Amniotic epithelial cell (primary cell): ENCODE measurements at regions not wholly inside any gene's neighbourhood (a gene's known extent, or its start where the extent isn't known, plus 50 kb on each side); places are given as distances from the start of the nearest gene placed in this dataset.
"Not testable (repeated sequence)": the region's sequence is repeated elsewhere in the genome, so short reads cannot be mapped to it uniquely, and the experiment has no call there.

Experiments used
- DNase-seq: peaks from one replicate; pipeline ENCODE4 v3.0.0-alpha.2; 2010; ENCODE audit warnings: low read depth

DNA sequence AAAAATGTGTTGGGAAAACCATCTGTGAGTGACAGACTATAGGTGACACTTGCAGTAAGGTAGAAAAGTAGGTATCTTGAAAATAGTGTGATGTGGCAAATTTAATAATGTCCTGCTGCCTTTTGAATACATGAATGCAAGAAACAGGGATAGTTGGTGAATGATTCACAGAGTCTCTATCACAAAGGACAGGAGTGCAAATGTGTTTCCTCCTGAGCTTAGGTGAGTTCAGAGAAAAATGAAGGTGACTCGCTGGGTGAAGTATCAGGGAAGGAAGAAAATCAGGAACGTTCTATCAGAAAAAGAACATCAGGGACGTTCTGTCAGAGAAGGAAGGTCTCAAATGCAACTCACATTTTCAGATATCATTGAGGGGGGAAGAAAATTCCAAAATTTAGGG, 557.8 kb upstream of the SLC35B3 start:
- no peak for DNase-seq

DNA sequence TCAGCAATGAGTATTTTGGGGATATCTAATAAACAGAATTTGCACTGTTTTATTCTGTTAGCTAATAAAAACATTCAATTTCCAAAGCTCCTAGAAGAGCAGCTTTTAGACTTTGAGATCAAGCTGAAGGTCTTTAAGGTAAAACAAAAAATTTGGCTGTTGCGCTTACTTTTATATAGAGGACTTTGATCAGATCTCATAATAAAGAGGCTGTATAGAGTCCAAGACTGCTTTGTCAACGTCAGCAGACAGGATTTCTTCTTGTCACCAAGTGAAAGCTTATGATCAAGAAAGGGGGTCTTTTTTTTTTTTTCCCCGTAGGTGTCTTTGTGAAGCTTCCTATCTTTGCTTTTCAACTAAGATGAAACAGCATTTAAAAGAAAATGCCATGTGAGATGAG, 556.5 kb upstream of the SLC35B3 start:
- DNase-seq, result no peak

DNA sequence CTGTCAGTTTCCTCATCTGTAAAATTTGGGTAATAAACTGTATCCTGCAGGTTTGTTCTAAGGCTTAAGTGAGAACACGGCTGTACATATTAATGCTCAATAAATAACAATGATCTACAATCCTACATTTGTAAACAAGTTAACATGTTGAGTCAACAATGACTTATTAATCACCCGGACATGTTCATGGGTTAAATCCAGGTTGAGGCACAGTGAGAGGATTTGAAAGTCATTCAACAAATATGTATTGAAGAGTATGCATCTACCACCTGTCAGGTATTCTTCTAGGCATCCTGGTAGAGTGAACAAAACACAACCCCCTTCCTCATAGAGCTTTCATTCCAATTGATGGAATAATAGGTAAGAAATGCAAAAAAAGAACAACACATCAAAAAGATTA, 554.7 kb upstream of the SLC35B3 start:
- DNase-seq, result no peak

DNA sequence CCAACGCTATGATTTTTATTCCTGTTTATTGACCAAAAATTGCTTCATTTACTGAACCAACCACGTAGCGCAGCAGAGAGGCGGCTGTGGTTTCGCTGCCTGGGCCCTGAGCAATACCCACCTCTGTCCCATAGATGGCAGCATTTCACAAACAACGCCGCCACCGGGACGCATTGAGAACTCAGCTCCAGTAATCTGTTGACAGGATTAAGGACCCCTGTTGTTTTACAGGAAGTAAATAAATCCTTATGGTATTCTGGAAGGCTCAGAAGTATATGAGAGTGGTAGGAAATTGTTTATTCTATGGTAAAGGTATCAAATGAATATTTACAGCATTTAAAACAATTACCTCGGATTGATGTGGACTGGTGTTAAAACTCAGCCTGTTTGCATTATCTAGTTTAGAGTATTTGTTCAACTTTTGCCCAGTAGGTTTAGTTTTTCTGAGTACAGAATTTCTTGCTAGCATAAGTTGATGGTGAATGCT, 547.9 kb upstream of the SLC35B3 start:
- peak; percentile 36 for DNase-seq

DNA sequence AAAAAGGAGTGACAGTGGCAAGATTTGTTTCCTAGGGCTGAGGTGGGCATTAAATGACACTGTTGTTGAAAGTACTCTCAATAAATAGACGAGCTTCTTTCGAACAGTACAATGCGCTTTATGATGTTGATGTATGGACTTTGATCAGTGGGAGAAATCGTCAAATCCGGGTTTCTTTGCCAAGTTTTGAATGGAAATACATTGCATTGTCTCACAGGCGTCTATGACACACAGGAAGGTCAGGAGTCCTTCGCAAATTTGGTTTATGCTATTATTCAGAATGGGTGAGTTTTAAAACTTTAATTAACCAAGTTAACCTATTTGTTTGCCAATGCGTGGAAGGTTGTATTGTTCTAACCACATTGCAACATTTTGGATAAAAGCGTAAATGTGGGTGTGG, 547.3 kb upstream of the SLC35B3 start:
- no peak for DNase-seq

DNA sequence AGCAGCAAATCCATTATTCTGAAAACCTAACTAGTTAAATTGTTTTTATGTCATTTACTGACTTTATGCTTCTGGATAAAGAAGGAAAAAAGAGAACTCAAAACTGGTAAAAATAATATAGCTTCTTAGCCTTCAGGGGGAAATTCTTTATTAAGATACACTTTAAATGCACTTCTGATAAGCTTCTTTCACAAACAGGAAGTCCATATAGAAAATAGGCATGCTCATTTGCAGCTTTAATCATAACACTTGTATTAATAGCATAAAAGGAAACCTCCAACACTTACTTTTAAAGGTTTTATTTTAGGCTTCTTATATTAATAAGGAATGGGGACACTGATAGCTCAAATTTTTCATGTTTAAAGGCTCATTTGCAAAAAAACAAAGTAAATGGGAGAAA, 538.0 kb upstream of the SLC35B3 start:
- DNase-seq, result no peak

DNA sequence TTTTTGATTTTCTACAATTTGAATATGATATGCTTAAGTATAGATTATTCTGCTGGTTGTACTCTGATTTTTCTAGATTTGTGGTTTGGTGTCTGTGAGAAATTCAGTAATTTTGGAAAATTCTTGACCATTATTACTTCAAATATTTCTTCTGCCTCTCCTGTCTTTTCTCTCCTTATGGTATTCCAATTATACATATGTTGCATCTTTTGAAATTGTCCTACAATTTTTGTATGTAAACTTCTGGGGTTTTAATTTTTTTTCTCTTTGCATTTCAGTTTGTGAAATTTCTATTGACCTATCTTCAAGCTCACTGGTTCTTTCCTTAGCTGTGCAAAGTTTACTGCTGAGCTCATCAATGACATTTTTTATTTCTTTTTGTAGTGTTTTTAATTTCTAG, 534.4 kb upstream of the SLC35B3 start:
- no peak for DNase-seq

DNA sequence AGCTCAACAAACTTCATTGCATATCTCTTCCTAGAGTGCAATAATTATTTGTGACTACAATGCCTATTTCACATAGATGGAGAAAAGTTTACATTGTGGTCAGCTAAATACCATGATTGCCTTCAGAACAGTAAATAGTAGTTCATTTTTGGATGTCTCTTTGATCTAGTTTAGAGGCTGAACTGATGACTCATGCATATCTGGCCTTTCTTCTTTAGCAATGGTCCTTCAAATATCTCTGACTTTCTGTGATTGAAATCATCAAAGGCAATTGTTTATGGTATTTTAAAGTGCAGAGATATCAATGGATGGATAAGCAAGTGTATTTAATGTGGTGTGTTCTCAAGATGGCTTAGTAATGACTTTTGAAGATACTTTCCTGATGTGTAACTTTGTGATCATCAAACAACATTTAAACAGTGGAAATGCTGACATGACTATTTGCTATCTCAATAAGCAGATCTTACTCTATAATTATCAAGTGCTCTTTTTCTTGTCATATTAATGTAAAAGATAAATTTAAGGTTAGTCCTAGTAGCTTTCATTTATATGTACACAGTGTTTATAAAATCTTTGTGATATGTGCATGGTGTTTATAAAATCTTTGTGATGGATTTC, 523.7 kb upstream of the SLC35B3 start:
- peak; percentile 37 for DNase-seq

DNA sequence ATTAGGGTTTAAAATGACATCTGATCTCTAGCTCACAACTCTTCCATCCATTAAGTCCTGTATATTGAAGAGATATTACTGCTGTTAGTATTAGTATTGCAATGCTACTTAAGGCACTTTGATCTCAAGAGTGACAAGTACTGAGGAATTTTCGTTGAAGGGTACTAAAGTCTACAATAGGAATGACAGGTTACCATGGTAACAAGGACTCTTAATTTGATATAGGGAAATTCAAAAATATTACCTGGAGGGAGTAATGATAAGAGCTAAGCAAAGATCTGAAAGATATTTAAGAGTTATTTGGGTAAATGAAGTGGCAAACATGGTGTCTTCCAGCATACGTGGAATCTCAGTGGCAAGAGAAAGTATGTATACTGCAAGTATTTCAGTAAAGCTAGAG, 518.0 kb upstream of the SLC35B3 start:
- no peak for DNase-seq

DNA sequence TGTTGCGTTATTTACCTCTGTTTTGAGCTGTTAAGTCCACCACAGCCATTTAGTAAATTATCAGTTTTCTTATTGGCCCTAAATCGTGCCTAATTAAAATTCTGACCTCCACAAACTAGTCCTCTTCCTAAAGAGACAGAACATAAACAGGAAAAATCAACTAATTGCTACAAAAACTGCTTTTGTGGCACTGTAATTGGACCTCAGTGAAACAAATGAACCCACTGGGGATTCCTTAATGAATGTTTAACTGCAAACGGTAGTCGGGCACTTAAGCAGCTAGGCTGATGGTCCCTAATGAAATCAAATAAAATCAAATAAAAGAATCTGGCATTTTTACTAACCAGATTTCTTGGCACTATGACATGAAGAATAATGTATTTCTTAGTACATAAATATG, 513.4 kb upstream of the SLC35B3 start:
- DNase-seq, result no peak

DNA sequence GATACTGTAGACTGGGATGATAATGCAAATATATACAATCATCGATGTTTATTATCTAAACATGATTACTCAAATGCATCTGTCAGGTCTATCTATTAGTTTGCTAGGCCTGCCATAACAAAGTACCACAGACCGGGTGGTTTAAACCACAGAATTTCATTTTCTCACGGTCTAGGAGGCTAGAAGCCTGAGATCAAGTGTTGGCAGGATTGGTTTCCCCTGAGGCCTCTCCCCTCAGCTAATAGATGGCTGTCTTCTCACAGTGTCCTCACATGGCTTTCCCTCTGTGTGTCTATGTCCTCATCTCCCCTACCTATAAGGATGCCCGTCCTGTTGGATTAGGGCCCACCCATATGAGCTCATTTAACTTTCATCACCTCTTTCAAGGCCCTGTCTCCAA, 512.6 kb upstream of the SLC35B3 start:
- no peak for DNase-seq

DNA sequence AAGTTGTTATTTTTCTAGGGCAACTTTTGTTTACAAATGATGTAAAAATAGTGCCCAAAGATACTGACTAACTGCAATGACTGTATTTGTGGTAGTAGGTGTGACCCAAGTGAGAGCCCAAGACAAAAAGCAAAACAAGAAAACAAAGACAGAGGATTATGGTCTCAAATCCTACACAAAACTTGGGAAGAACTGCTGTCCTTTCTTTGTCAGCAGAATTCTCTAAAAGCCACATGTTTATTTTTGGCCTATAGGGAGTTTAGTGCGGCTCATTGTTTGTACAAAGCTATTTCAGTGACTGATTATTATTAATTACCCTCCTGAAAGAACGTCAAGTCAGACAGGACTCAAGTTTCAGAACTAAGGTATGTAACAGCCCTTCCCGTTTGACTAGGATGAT, 509.2 kb upstream of the SLC35B3 start:
- no peak for DNase-seq

DNA sequence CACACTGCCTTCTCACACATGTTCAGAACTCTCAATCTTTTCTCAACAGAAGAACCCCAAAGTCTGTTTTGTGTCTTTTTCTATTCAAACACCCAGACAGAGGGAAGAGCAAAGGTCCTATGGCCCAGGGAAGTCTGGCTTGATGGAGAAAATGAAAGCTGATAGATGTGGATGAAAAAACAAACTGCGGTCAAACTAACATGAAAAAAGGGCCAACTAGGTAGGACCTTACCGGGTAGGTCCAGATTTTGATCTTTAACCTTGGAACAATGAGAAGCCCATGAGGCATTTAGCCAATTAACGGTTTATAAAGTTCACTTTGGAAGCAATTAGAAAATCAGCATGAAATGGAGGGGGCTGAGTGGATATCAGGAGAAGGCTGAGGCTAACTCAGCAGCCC, 507.7 kb upstream of the SLC35B3 start:
- no peak for DNase-seq

DNA sequence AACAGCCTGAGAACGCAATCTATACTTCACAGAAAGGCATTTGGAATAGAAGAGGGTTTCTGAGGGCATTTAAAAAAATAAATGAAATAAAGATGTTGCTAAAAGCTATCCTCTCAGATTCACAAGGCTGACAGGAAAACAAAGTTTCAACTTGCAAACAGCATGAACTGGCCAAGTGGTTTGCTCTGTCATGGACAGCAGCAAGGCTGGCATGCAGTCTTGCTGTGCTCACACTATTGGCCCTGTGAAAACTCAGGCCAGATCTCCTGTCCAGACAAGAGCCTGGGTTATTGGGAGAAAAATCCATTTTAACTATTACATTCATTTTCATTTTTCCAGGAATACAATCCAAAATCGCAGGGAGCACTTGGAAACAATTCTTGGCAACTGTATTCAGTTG, 506.2 kb upstream of the SLC35B3 start:
- DNase-seq, result no peak

DNA sequence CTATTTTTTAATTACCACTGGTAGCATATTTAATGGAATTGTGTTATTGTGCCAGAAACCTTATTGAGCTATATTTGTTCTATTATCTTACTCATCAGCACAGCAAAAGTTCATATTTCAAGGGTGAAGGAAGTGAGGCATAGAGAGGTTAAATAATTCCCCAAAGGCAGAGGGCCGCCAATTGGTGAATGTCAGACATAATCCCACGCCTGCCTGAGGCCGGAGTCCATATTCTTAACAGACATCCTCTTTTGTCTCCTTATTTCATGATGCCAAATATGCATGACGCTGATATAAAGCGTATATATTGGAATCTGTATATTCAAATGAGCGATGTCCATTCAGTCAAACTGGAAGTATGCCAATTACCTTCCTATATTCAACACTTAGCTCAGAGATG, 505.0 kb upstream of the SLC35B3 start:
- no peak for DNase-seq

DNA sequence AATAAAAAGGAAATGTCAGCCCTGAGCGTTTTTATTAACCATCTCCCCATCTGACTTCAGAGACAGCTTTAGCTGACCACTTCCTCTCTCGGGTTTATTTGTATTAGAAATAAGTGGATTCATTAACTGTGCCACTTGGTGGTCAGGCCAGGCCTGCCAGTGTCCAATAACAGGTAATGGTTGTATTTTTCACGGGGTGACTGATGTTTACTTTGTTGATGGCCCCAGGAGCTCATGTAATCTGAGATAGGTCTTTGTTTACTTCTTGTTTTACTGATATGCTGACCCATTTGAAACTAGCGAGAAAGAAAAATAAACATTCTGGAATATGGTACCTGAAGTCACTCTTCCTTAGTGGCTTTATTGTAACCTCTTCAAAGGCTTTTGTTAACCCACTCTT, 504.3 kb upstream of the SLC35B3 start:
- no peak for DNase-seq

DNA sequence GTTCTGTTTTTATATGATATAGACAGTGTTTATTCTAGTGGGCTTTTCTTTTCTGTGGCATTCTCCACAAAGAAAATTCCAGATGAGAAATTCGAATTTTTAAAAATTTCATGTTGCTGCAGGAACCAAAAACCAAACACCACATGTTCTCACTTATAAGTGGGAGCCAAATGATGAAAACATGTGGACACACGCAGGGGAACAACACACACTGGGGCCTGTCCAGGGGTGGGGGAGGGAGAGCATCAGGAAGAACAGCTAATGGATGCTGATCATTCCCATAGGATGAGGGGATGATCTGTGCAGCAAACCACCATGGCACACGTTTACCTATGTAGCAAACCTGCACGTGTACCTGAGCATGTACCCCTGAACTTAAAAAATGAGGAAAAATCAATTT, 499.0 kb upstream of the SLC35B3 start:
- no peak for DNase-seq

DNA sequence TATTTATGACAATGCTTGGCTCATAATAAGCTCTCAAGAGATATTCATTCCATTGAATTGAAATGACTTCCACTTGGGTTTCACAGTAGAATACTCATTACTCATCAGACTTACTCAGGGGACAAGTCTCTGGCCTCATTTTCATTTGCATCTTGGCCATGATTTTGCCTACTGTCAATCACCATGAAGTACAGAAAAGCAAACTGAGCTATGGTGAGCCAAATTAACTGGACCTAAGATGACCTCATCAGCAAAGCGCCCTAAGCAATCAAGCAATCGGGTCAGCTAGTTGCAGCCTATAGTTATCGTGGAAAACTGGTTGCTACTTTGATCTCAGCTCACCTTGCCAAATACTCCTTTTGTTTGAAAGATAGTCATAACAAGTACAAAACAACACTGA, 494.7 kb upstream of the SLC35B3 start:
- no peak for DNase-seq

DNA sequence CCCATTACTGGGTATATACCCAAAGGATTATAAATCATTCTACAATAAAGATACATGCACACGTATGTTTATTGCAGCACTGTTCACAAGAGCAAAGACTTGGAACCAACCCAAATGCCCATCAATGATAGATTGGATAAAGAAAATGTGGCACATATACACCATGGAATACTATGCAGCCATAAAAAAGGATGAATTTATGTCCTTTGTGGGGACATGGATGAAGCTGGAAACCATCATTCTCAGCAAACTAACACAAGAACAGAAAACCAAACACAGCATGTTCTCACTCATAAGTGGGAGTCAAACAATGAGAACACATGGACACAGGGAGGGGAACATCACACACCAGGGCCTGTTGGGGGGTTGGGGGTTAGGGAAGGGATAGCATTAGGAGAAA, 484.9 kb upstream of the SLC35B3 start:
- not testable (repeated sequence) for DNase-seq

DNA sequence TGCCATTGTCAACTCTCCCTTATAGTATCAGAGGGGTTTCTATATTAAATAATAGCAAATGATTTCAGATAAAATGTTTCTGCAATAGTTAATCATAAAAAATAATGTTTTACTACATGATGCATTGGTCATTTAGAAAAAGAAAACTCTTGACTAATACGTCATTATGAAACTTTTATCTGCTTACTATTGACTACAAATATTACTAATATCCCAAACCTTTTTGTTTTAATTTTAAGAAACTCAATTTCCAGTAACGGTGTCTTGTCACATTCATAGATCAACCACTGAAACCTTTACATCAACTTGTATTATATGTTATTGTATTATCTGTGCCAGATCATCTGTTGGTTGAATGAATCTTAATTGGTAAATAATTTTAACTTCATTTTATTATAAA, 482.9 kb upstream of the SLC35B3 start:
- no peak for DNase-seq

DNA sequence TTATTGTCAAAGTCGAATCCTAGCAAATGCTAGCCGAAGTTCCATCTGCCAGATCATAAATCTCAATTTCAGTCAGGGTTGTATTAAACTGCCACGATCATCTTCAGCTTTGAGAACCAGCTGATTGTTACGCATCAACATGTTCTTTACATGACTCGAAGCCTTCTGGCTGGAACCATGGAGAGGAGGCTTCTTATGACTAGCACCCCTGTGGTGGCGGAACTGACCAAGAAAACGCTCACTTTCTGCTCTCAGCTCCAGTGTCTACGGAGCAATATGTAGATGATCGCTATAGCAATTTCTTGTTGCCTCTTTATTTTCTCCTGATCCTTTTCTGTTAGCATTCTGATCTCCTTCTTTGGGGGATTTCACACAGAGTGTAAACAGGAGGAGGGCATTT, 479.4 kb upstream of the SLC35B3 start:
- no peak for DNase-seq

DNA sequence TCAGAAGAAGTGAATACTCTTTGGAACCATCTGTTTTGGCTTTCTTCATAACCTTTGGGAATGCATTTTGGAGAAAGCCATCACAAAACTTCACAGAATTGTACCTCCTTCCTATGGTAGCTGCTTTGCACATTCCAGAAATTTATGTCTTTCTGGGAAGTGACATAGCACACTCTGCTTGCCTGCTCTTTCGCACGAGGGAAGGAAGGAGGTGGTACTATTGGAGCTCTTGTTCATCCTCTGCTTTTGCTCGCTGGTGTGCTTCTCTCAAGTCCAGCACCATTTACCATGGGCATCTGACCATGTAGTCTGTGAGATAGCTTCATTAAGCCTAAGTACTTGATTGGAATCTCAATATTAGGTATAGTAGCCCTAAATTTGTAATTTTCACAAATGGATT, 473.3 kb upstream of the SLC35B3 start:
- no peak for DNase-seq

DNA sequence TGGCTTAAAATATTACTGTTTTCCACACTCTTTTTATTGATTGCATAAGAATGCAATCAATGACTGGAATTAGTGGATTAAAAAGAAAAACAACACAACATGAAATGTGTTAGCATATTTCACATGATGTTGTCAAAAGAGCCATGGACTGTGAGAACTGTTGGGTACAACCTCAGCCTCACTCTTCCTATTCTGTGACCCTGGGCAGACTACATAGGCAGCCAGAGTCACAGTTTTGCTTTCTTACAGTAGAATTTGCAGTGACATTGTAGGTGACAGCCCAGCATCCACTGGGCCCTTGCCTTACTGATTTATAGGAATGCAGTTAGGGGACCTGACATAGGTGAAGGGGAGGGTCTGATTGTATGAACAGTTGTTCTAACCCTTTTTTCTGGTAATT, 471.4 kb upstream of the SLC35B3 start:
- no peak for DNase-seq

DNA sequence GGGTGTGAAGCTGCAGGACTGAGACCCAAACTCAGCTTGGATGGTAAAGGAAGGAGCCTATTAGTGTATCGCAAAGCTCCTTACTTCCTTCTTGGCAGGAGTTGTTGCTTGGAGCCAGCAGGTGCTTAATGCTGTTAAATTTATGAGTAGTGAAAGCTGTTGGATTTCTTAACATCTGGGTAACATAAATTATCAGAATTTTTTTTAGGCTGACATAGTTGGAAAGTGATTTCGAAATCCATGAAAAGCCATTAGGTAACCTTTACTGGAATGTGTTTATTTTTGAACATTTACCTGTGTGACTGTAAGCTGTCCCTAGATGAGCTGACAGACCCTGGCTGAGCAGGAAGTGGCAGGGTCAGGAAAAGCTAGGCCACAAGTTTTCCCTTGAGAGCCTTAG, 470.4 kb upstream of the SLC35B3 start:
- DNase-seq, result no peak

DNA sequence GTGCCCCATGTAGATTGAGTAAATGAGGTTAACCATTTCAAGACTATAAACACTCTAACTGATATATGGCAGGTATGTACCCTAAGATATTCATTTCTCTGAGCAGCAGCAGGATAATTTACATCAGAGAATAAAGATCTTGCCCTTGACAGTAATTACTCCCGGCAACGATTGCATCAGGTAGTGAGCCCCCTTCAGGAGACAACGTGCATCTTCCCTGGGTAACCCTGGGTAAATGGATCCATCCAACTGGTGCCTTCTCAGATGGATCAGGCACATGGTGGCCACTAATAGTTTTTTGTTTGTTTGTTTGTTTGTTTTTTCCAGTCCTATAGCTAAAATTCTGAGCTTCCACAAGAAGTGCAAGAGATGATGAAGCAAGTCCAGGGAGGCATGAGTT, 469.4 kb upstream of the SLC35B3 start:
- DNase-seq, result no peak
